ENCODE measurements at regions not wholly inside any gene's neighbourhood (a gene's known extent, or its start where the extent isn't known, plus 50 kb on each side); places are given as distances from the start of the nearest gene placed in this dataset.
"Not testable (repeated sequence)": the region's sequence is repeated elsewhere in the genome, so short reads cannot be mapped to it uniquely, and the experiment has no call there.

DNA sequence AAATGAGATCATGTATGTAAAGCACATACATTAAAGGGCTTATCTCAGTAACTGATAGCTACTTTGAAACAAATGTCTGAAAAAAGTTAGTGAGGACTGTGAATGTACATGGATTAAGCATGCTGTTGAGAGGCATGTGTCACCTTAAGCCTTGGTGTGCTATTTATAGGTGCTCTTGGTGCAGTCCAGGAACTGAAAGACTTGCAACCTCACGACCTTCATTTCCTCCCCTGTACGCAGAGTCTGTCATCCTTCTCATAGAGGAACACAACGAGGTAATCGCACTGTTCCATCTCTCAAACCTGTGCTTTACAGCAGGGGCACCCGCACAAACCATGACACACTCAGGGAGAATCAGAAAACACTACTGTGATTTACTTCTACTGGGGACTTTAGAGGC is 65.6 kb downstream of the UFM1 start:
- DNase-seq (ENCODE audit: low read depth in 3 of 3, low spot score in 2 of 3): no peak

DNA sequence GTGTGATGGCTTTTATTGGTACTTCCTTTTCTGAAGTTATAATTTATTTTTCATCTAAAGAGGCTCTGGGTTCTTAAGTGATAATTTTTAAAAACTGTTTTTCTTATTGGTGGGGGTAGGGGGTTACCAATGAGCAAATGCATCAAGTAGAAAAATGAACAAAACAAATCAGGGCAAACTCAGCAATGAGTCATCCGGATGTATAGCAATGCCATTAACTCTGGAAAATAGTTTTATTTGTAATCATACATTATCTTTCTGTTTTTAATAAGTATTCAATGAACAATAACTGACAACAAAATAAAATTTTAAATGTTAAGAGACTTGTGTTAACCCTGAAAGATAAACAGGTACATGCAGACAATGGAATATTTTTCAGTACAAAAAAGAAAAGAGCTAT is 67.6 kb downstream of the UFM1 start:
- DNase-seq (ENCODE audit: low read depth in 3 of 3, low spot score in 2 of 3): no peak

DNA sequence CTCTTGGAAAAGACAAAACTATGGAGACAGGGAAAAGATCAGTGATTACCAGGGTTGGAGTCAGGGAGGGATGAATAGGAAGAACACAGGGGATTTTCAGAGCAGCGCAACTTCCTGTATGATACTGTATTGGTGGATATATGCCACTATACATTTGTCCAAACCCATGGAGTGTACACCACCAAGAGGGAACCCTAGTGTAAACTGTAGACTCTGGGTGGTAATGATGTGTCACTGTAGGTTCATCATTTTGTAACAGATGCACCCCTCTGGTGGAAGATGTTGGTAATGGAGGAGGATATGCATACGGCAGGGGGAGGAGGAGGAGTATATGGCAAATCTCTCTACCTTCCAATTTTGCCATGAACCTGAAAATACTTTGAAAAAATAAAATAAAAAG is 68.1 kb downstream of the UFM1 start:
- no peak for DNase-seq (ENCODE audit: low read depth in 3 of 3, low spot score in 2 of 3)

DNA sequence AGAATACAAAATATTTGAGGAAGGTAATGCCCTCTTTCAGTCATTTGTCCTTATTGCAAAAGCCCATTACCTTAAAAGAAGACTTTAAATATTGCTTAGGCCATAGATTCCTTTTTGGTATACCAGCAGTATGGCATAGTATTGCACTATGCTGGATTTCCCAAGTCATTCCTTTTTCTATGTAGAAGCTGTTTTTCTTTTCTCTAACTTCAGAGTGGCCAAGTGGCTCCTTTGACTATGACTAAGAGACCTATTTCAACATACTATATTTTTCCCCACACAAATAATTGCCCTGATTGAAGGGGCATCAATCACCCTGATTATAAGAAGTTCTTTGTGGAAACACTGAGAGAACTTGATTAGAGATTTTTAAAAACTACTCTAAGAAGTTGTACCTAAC is 68.6 kb downstream of the UFM1 start:
- no peak for DNase-seq (ENCODE audit: low read depth in 3 of 3, low spot score in 2 of 3)

DNA sequence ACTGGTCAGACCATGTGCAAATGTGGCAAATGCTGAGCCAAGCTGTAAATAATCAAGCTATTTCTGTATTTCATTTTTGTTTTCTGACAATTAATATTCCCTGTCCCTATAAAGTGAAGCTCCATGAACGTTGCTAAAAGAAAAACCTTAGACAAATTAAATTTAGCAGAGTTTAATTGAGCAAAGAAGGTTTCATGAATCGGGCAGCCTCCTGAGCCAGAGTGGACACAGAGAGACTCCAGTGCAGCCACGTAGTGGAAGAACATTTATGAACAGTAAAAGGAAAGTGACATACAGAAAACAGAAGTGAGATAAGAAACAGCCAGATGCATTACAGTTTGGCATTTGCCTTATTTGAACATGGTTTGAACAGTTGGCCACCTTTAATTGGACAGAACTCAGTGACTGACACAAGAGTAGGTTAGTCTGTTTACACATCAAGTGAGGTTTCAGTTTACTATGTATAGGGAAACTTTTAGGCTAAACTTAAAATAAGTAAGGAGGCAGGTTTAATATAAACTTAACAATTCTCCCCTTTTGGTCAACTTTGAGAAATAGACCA is 69.7 kb downstream of the UFM1 start:
- no peak for DNase-seq (ENCODE audit: low read depth in 3 of 3, low spot score in 2 of 3)

DNA sequence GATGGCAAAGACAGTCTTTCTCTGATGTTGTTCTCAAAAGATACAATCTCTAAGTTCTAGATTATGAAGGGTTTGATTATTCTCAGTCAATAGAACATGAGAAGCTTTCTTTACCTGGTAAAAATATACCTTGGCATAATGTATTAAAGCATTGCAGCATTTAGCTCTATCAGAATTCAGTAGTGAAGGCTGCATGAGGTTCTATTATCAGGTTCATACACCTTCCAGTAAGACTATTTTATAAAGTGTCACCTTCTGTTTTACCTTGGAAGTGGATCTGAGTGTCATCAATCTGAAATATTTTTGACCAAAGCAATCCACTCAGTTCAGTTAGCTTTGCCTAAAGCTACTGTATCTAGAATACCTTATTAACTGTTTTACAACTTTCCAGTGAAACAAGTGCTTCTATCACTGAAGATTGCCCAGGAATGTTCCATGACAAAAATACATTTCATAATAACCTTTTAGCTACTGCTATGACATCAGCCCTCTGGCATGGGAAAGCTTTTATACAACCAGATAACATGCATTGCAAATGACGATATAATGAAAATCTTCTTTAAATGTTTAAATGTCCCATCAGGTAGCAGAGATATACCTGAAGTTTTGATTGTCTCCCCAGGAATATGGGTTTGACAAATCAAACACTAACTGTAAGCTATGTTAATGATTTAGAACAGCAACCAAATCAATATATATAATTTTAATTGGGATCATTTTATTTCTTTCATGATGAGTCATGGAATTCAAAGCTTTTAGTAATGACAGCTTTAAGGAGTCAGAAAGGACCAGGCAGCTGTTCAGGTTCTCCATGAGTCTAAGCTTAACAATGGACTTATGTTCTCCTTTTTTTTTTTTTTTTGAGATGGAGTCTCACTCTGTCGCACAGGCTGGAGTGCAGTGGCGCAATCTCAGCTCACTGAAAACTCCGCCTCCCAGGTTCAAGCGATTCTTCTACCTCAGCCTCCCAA is 72.2 kb downstream of the UFM1 start:
- no peak for DNase-seq (ENCODE audit: low read depth in 3 of 3, low spot score in 2 of 3)

DNA sequence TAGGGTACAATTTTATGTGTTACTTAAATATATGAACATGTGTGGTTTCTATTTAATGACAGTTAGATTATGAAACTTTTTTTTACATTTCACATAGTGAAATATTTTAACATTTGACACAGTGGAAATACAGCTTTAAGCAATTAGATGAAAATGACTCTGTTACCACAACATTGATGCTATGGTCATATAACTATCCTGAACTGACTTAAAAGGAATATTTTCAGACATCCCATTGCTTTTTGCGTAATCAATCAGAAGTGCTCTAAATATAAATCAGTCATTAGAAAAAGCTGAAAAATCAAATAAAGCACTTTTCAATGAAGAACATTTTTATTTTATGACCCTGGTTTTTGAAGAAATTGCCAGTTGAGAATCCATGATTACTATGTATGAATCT is 80.3 kb downstream of the UFM1 start:
- DNase-seq (ENCODE audit: low read depth in 3 of 3, low spot score in 2 of 3): no peak

DNA sequence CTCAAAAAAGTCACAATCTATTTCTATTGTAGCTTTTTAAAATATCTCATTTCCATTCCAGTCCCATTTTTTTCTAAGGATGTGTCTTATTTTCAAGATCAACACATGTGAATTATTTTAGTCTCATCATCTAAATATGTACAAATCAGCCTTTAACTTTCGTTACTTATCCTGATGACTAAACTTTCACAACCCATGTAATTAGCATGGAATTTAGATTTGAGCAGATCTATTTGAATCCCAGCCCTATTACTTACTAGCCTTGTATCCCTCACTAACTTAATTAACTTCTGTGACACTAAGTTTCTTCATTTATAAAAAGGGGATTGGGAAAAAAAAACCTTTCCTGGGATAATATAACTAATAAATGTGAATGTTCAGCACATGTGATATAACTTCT is 81.1 kb downstream of the UFM1 start:
- no peak for DNase-seq (ENCODE audit: low read depth in 3 of 3, low spot score in 2 of 3)

DNA sequence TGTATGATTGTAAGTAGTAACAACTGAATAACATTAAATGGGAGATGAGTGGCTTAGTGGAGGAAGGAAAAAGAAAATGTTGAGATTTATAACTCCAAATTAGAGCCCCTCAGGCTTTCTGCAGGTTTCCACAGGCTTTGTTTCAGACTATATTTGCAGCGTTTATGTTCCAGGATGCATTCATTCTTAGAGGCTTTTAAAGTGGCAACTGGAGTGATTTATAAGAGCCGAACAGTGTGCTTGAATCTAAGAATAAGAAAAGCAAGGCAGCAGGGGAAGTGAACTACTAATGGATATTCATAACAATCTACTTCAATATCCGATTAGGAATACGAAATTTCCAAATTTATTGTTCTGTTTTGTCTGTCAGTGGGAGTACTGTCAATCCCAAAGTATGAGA is 91.0 kb downstream of the UFM1 start:
- DNase-seq (ENCODE audit: low read depth in 3 of 3, low spot score in 2 of 3): peak in 2 of 3 donors; percentile 9 to 24

DNA sequence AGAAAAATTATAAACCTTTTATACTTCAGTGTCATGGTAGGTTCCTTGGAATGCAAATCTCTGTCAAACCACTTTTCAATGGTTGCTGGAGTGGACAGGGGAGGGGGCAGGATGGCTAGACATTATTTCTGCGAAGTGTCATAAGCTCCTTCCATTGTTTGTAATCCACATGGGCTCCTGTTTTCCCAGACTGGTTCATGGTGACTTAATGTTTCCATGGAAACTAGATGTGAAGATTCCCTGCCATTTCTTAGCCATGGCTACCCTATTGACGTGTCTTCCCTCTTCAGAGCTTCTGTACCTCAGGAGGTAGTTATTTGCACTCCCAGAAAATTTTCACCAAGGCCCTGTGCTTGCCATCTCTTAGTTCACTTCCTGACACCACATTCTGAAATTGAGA is 95.3 kb downstream of the UFM1 start:
- no peak for DNase-seq (ENCODE audit: low read depth in 3 of 3, low spot score in 2 of 3)

DNA sequence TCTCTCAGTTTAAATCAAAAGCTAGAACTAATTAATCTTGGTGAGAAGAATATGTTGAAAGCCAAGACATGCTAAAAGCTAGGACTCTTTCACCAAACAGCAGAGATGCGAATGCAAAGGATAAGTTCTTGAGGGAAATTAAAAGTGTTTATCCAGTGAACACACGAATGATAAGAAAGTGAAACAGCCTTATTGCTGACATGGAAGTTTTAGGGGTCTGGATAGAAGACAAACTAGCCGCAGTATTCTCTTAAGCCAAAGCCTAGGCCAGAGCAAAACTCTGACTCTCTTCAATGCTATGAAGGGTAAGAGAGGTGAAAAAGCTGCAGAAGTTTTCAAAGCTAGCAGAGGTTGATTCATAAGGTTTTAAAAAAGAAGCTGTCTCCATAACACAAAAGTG is 103.0 kb downstream of the UFM1 start:
- no peak for DNase-seq (ENCODE audit: low read depth in 3 of 3, low spot score in 2 of 3)

DNA sequence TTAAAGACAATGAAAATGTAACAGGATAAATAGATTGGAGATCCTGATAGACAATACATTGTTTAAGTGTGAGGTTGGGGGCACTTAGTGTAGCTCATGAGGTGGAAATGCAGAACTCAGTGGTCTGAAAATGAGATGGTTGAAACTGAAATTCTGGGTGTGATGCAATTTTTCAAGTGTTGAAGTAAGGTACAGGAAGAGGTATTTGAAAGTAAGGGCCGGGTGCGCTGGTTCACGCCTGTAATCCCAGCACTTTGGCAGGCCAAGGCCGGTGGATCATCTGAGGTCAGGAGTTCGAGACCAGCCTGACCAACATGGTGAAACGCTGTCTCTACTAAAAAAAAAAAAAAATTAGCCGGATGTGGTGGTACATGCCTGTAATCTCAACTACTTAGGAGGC is 113.0 kb downstream of the UFM1 start:
- DNase-seq (ENCODE audit: low read depth in 3 of 3, low spot score in 2 of 3): no peak

DNA sequence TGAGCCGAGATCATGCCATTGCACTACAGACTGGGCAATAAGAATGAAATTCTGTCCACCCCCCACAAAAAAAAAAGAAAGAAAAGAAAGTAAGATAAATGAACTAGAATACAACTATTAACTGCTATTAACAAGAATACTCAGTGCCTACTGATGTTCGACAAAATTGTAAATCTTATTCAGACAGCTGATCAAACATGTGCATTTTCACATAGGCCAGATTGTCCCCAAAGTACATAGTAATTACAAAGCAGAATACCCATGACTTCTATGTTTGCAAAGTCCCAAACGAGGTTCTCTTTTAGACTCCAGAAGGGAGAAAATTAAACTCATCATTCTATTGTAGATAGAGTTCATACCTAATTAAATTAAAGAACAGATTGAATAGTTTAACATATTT is 113.4 kb downstream of the UFM1 start:
- DNase-seq (ENCODE audit: low read depth in 3 of 3, low spot score in 2 of 3): no peak

DNA sequence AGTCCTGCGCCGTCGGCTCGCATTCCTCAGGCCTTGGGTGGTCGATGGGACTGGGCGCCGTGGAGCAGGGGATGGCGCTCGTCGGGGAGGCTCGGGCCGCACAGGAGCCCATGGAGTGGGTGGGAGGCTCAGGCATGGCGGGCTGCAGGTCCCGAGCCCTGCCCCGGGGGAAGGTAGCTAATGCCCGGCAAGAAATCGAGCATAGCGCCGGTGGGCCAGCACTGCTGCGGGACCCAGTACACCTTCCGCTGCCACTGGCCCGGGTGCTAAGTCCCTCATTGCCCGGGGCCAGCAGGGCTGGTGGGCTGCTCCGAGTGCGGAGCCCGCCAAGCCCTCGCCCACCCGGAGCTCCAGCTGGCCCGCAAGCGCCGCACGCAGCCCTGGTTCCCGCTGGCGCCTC is 122.8 kb downstream of the UFM1 start:
- DNase-seq (ENCODE audit: low read depth in 3 of 3, low spot score in 2 of 3): not testable (repeated sequence)

DNA sequence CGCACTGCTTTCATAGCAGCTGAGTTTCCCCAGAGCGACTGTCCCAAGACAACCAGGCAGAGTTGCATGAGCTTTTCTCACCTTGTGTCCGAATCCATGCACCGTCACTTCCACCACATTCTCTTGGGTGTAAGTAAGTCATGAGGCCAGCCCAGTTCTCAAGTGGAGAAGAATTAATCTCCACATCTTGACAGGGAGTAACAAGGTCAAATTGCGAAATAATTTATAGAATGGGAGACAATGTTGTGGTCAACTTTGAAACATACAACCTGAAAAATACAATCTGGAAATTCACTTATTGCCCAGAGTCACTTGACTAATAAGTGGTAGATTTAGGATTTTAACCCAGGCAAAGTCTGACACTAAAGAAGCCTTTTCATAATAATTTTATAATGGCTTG is 123.7 kb downstream of the UFM1 start:
- no peak for DNase-seq (ENCODE audit: low read depth in 3 of 3, low spot score in 2 of 3)

DNA sequence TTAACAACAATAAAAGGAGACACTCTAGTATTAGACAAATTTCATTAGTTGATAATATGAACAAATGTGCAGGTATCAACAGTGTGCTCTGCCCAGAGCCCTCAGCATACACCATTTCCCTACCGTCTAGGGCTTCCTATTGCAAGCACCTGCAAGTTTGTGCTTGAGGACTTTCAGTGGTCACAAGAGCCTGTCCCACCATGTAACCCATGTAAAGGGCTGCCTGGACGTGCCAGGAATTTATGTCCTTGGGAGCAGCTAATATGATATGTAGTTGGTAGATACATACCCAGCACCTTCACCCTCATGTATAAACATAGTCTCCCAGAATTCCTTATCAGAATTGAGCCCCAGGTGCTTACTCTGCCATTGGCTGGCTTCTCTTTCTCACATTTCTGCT is 128.0 kb downstream of the UFM1 start:
- DNase-seq (ENCODE audit: low read depth in 3 of 3, low spot score in 2 of 3): no peak

DNA sequence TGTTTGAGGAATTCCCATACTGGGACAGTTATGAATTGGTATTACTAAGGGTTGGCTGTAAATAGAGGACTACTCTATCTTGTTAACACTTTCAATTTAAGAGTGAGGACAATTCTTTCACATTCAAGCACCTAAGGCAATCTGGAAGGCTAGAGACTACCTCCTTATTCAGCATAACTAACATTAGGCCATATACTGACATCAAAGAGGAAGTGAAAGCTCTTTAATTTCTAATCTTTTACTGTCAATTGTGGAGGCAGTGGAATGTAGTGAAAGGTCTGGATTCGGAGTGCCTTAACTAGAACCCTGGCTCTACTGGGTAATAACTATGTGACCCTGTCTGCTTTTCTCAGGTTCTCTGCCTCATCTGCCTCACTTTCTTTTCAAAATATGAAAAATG is 134.0 kb downstream of the UFM1 start:
- DNase-seq (ENCODE audit: low read depth in 3 of 3, low spot score in 2 of 3): no peak

DNA sequence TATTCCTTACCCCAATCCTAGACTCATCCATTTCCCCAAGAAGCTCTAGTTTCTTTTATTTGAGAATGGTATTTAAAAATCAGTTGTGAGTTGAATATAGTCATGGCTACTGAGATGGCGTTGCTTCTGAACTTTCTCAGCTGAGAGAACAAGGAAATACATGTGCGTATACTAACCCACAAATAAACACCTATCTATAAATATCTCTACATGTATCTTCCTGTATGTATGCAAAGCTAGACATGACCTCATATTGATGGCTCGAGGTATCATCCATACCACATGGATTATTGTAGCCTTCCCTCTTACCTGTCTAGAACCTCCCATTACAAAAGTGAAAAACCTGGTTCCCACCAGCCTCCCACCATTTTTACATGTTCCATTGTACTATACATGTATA is 141.0 kb downstream of the UFM1 start:
- DNase-seq (ENCODE audit: low read depth in 3 of 3, low spot score in 2 of 3): no peak

DNA sequence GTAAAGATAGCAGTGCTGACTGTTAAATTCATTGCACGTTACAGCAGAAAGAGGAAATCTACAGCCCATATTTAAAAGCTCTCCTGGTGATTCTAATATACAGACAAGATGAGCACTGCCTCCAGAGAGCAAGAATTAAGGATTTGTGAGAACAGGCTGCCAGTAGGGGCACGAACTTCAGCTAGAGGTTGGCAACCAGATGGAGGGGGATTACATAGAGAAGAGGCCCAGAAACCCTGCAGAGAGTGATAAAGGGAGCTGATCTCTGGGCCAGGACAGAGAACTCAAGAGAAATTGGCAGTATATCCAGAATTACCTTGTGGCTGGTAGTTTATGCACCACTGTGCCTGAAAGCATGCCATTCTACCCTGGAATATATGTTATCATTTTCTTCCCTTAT is 144.8 kb downstream of the UFM1 start:
- no peak for DNase-seq (ENCODE audit: low read depth in 3 of 3, low spot score in 2 of 3)

DNA sequence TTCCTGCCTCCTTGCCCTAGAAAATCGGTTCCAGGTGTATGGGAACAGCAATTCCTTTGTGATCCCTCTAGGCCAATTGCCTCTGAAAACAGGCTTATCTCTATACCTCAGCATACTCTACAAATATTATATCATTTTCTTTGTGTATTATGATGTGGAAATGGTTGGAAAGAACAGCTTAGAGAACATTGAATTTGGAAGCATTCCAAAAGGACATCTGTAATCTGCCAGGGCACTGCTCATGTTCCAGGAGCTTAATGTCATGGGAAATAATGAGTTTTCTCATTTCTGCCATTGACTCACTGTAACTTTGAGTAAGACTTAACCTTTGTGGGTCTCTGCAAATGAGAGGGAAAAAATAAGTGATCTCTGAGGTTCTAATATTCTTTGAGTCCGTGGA is 147.3 kb downstream of the UFM1 start:
- DNase-seq (ENCODE audit: low read depth in 3 of 3, low spot score in 2 of 3): no peak

DNA sequence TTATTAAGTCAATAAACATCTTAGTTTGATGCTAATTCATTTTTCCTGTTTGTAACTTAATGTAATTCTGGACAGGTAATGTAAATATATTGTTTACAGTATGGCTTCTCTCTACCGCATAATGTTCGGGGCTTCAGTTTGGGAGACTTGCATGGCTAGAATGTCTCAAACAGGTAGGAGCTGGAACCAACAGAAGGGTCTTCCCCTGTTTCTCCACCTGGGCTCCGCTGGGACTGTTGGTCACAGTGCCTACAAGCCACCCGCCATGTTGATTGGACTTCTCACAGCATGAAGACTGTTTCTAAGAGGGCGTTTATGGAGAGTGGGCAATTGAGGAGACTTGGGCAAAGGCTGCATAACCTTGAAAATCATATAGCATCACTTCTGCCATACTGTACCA is 148.6 kb downstream of the UFM1 start:
- no peak for DNase-seq (ENCODE audit: low read depth in 3 of 3, low spot score in 2 of 3)

DNA sequence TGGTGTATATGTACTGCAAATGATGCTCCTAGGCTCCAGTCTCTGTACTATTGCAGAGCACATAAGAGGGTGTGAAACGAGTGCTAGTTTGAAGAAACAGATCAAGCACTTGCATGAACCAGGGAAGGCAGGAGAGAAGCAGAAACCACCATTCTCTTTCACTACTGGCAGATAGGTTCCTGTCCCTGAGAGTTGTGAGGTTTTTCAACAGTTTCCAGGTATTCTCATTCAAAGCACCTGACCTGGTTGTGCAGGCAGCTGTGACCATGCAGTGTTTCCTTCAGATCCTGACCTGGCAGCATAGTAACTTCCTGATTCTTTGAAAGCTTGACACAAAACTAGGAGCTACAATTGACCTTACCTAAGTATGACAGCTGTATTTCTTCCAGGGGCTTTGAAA is 164.9 kb downstream of the UFM1 start:
- DNase-seq (ENCODE audit: low read depth in 3 of 3, low spot score in 2 of 3): no peak

DNA sequence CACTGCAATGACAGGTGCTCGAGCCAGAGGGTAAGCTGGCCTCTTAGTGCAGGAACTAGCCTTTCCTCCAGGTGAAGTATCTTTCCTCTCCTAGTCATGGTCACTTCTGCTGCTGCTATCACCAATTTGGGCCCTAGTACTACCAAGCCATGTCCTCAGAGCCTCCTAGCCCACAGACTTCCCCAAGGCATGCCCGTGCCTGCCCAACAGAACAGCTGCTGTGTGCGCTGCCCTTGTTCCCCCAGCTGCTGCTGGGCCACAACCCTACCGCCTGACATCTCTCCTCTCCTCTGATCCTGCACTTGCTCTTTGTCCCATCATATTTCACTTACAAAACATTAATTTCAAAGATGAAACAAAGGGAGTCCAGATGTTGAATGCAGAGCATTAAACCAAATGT is 168.5 kb upstream of the FREM2 start:
- no peak for DNase-seq (ENCODE audit: low read depth in 3 of 3, low spot score in 2 of 3)

All from right renal cortex interstitium (tissue), 3 donors.